HG03571 (cell line): ENCODE measurements at regions not wholly inside any gene's neighbourhood (a gene's known extent, or its start where the extent isn't known, plus 50 kb on each side); places are given as distances from the start of the nearest gene placed in this dataset.

Source experiments
- ATAC-seq: cut with Tn5 transposase; IDR thresholded peaks from one replicate; pipeline ENCODE4 v1.9.1; 2021; ENCODE audit not compliant: unreplicated experiment

DNA sequence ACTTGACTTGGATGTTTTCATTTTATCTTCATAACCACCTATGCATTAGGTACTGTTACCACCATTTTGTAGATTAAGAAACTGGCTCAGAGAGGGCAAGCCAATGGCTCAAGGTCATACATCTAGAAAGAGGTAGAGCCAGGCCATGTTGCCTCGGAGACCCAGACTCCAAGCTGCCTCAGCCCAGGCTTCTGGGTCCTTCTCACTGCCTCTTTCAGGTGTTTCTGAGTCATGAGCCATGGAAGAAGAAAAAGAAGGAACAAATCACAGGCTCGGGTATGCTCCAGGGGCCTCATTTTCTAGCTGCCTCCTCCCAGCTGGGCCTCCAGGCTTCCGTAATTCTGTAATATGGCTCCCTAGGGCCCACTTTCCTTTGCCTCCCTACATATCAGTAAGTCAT is 226.5 kb upstream of the TOPAZ1 start:
- ATAC-seq: no peak

DNA sequence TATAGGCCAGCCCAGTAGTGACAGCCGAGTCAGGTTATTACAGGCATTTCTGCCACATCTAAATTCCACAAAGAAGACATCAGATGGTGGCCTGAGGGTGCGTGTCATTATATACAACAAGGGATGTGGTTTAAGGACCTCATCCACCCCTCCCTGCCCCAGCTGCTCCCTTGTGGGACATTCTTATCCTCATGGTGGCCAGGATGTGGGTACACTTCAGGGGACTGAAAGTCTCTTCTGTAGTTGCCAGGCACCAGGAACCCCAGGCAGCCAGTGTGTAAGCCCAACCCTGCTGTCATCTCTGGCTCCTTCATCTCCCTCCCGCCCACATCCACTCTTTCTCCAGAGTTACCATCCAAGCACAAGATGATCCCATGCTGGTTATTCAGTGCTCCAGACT is 224.9 kb upstream of the TOPAZ1 start:
- no peak for ATAC-seq

DNA sequence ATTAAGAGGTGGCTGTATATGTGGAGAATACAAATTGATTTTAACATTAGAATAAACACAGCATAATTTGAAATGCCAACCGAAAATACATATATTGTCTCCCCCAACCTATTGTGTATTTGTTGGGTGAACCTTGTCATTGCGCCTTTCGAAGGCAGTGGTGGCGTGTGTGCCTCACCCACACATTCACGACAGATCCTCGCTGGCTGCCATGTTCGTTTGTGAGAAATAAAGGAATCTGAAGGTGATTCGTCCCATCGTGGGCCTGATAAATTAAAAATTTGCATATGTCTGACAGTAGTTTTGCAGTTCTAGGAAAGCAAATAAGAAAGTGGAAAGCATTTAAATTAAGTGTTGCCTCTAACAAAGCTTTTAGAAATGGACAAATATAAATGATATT is 222.8 kb upstream of the TOPAZ1 start:
- ATAC-seq: no peak

DNA sequence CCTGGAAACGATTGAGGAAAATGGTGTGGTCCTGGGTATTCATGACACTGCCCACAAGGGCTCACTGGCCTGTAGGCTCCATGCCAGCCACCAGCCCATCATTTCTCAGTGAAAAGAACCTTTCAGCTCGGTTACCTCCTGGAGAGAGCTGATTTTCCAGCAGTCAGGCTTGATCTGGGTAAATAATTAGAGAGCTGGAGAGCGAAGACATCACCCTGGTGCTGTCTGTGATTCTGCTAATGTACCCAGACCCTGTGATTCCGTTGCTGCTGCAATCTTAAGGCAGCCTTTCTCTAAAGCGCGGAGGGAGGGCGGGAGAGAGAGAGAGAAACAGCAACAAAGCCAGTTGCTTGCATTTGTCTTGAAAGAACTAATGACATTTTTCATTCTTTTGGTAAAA is 221.9 kb upstream of the TOPAZ1 start:
- ATAC-seq: no peak

DNA sequence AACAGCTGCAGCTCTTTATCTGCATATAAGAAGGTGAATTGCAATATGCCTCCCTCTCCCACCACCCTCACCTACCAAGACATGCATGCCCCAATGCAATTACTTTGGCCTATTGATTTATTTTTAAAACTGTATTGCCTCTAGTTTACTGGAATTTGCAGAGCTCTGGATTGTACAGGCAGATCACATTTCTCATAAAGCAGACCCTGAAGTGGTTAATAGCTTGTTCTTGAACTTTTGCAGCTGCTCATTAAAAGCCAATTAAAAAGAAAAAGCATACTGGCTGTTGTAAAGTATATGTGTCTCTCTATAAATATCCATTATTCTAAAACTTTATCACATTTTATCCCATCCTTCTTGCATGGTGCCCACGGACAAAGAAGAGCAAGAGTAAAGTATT is 221.5 kb upstream of the TOPAZ1 start:
- ATAC-seq: no peak

DNA sequence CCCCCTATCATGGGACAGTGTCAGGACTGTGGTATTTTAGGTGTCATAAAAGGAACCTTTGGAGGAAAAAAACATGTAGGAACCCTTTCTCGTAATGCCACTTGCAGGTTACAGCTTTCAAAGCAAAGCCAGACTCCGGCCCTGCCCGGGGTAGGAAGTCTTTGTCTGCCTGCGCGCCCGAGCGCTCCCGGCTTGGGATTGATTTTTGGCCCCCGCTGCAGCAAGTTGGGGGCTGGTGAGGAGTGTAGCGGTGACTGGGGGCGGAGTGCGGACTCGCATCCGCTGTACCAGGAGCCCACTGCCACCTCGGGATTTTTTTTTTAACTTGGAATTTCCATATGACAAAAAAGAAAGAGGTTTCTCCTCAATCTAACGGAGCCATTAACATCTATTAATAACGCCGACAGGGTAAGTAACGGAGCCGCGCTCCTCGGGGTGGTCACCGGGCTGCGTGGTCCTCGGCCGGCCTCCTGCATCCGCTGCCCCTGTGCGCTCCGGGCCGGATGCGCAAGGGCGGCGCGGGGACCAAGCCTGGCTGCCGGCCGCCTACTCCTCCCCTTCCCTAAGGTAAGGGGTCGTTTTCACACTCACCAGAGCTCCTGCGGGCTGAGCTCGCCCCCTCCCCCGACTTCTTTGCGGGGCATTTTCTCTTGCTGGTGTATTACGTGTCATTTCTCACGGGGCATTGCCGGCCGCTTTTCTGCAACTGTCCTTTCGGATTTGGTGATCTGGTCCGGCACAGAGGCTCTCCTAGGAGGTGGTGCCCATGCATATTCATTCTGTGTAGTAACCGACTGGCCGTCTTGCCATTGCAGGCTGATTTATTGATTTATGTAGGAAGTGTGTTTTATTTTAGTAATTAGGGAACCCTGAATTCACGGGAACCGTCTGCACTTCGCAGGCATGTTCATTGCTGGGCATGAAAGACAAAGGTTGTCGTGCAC is 219.8 kb upstream of the TOPAZ1 start:
- no peak for ATAC-seq

DNA sequence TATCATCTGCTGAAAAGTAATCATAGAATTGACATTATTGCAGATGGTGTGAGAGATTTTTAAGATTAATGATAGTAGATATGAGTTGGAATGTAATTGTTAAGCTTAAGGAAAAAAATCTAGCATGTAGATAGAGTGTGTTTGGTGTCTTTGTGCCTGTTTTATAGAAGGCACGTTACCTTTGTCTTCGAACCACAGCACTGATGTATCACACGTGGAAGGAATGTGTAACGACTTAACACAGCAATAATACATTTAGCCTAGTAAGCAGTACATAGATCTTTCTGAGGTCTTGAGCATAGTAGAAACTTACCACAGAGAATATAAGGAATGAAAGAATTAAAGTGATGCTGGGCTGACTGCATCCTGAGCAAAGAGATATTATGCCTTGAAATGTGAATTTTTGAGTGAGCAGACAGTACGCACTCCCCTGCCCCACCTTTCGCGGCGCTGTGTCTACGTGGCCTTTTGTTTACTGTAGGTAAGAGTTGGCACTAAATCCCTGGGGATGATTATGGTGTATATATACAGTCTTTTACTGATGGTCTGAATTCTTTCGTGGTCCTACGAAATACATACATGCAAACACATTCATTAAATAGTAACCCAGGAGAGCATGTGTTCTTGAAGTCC is 217.6 kb upstream of the TOPAZ1 start:
- ATAC-seq: no peak

DNA sequence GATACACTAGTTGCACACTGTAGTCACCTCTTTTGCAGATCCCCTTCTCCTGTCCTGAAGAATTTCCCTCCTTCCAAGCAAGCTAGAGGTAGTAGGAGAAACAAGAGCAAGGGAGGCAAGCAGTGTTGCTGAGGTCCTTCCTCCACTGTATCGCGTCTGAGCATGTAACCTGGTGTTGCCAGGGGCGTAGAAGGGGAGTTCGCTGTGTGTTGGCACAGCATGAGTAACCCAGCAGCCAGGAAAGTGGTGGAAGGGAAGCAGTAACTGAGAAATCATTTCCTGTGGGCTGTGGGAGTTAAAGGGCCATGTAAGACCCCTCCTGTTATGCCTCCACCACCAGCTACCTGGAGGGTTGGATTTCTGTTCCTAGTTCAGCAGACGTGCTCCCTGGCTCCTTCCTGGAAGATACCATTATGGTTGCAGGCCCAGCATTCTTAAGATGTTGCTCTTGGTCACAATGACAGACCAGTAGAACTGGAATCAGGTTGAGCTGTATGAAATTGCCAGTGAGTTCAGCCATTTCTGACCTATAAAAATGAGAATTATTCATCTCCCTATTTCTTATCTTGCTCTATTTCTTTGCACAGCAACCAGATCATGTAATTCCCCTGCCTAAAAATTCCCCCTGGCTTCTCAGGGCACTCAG is 215.3 kb upstream of the TOPAZ1 start:
- ATAC-seq: no peak

DNA sequence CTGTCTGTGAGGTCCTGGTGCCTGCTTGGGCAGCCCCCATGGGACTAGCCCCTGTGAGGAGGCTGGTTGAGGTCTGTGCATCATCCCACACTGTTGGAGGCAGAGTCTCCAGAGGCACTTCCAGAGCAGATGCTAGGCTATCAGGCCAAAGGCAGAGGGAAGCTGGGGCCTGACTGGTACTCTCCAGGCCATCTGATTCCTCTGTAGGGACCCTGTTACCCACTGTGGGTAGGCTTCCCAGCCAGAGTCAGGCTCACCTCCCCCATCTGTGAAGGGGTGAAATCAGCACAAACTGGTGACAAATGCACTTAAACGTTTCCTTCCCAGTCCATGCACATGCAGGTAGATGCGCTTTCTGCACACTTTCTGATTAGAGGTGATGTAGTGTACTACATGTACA is 212.6 kb upstream of the TOPAZ1 start:
- no peak for ATAC-seq

DNA sequence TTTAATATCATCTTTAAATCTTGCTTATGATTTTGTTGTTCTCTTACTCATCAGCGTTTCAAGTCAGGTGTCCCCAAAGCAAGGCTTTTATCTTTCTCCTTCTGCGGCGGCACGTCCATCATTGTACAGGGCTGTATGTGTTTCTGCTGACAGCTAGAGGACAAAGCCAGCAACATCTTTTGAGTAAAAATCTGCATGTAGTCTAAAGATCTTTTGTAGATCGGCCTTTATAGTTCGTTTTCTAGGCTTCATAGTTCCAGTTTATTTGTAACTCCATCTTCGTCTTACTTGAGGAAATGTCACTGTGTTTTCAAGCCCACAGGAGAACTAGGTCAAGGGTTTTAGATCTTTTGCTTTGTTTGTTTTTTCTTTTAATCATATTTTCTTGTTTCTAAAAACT is 211.4 kb upstream of the TOPAZ1 start:
- ATAC-seq: no peak

DNA sequence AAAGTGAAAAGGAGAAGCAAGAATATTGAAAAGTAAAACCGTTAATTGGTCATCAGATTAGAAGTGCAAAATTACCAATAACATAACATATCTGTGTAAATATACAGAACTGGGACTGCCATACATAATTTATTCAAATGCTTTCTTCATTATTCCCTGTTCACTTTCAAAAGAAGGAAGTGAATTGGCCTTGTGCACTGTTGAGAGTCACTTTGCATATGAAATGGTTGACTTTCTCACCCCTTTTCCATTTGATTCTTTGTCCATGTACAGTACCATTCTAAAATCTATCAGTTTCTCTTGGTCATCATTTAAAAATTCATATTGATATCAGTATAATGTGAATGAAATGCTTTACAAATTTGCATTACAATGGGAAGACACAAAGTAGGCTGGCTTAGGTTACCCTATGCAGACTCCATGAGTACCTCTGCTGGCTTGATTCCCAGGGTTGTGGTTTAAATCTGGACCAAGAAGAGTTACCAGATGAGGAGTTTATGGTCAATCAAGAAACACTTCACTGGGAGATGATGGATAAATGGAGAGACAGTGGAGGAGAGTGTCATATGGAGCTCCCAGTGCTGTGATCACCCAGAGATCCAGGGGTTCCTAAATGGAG is 210.9 kb upstream of the TOPAZ1 start:
- no peak for ATAC-seq

DNA sequence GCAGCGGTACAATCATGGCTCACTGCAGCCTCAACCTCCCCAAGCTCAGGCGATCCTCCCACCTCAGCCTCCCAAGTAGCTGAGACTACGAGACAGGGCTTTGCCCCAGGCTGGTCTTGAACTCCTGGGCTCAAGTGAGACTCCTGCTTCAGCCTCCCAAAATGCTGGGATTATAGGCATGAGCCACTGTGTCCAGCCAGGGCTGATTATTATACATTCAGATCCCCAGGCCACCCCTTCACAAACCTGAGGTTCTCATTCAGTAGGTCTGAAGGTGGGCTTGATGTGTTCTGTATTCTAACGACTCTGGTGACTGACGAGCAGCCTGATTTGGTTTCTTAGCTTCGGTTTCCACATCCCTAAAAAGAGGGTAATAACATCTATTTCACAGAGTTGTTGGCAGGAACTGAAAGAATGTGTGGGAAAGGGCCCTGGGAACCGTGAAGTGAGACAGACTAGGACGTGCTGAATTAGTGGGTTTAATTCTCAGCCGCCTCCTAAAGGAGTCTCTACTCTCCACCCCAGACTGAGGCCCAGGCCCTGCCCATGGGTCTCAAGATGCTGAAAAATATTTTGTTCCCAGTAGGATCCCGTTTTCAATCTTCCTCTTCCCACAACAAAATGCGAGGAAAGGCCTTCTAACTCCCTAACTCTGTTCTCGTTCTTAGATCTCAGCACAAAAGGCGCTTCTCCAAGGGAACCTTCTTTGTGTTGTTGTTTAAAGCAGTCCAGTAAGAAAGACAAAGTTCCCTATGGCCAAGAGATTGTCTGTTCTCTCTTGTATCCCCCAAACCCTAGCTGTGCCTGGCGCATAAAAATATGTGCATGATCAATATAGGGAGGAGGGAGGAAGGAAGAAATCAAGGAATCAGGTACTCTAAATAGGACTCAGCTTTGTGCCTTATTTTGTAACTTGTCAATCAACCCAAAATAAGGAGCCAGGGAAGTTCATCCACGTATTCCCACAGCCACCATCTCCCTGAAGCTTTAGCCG is 210.0 kb upstream of the TOPAZ1 start:
- no peak for ATAC-seq

DNA sequence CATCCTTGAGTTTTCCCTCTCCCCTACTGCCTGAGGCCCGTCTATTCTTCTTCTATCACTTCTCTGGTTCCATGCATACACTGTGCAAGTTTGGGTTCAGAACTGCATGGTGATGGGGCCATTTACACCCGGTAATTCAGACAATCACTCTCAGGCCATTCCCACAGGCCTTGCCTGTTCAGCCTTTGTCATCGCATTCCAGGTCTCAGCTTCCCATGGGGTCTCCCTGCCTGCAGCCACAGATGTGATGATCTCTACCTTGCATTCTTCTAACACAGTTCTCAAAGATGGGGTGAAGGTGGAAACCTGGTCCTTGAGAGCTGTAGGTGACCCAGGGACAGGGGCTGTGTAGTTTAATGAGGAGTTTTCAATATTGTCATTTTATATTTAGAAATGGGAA is 209.2 kb upstream of the TOPAZ1 start:
- ATAC-seq: no peak

DNA sequence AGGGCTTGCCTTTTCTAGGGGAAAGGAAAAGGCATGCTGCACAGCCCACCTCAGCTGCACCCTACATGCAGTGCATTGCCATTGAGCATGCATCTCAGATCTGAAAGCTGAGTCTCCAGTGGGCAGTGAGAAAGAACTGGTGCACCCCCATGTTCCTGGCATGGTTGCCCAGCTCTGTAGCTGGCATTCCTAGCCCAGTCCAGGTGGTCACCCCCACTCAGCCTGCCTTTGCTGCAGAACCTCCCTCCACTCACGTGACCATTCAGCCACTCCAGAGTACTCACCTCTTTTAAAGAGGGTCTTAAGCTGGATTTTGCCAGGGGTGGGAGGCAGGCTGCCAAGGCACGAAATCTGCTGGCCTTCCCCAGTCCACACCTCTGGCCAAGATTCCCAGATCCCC is 208.6 kb upstream of the TOPAZ1 start:
- no peak for ATAC-seq

DNA sequence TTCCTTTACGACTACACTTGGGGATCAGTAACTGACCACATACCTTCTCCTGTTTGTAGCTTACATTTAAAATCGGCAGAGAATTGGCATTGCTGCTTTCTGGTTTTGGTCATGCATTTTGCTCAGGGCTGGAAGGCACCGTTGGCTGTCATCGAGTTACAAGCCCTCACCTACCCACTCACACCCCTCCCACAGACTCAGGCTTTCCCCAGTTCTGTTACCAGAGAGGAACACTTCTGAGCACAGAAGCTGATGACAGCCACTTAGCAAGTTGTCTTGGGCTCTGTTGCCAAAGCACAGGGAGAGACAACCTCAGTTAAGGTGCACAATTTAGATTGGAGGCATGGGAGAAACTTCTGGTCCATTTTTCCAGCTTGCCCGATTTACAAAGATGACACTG is 204.8 kb upstream of the TOPAZ1 start:
- ATAC-seq: no peak

DNA sequence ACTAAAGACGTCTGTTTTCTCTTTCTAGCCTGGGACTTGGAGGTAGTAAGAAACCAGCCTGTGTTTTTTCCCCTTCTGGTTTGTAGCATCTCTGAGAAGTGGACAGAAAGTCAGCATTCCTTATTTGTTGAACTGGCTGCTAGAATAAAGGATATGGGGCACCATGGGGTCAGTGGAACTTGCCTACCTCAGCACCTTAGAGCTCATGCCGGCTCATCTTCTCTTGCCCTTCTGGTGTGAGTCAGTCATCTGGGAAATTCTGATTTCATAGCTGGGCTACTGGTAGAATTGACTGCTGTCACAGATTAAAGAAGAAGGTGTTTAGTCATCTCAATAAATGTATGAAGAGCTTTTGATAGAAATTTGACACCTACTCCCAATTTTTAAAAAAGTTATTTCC is 202.7 kb upstream of the TOPAZ1 start:
- no peak for ATAC-seq

DNA sequence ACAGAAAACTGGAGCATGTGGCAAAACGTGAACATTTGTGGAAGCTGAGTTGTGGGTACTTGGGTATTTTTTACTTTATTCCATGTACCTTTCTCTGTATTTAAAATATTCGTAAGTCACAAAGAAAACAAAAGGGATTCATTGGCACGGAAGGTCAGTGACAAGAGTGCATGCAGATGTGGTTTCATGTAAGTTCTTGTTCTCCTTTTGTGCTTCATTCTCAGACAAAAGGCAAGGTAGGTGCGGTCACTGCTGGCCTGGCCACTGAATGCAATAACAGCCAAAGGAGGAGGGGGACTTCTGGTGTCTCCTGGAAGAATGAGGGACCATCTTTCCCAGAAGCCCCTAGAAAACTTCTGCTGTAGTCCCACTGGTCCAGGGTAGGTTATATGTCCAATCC is 200.0 kb upstream of the TOPAZ1 start:
- ATAC-seq: no peak

DNA sequence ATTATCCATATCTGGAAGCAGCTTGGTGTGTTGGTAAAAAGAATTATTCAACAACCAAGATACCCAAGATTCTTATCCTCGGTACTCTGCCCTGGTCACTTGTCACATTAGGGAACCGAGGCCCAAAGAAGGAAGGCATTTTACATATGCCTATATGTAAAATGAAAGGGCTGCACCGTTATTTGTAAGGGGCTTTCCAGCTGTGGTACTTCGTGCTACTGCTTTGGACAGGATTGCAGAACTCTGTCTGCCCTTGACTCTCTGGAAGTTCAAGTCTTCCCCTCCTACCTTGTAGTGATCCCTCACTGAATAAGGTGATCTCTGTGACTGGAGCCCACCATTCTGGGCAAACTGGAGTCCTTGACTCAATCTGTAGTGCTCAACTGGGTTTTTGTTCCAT is 198.9 kb upstream of the TOPAZ1 start:
- ATAC-seq: no peak

DNA sequence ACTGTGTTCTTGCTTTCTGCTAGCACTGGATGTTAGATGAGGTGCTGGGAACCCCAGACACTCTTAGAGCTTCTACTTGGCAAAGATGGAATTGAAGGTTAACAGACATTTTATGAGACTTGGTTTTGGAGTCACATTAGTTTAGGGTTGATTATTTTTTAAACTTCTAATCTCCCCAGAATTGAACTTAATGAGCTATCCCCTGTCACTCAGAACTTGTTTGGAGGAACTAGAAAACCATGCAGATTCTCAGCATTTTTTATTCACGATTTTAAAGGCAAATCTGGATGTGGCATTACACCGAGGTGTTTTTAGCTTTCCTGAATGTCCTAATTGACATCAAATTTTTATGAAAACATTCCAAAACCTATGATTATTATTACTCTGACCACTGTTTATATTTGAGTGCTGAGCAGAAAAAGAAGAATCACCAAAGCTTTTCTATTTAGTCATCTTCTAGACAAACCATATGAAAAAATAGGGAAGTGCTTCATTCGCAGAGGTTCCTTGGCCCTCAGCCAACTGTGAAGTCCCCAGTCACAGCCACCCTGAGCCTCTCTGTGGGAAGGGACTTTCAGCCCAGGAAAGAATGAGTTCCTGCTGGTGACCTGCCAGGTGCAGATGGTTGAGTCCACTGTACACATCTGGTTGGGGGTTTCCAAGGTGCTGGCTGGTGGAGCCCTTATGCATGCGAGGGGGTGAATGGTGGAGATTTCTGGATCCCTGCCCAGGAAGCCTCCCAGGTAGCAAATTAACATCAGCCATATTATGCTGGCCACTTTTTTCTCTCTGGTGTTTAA is 196.0 kb upstream of the TOPAZ1 start:
- peak; percentile 84 for ATAC-seq

DNA sequence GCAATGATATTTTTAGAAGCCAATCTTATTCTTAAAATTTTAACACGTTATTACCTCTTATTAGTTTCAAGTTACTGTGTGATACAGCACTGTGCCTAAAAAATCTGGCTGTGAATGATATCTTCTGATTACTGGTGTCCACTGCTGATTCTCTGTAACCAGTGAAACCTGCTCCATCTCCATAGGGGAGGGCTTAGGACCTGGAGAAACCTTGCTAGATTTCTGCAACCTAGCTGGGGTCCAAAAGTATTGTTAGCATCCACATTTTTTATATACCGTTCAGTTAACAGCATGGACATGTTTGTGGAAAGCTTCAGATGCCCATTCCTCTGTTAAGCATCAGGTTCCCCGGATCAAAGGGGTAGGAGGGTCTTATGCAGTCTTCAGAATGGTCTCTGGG is 193.9 kb upstream of the TOPAZ1 start:
- ATAC-seq: no peak
